GM12875 (cell line): ENCODE measurements at regions not wholly inside any gene's neighbourhood (a gene's known extent, or its start where the extent isn't known, plus 50 kb on each side); places are given as distances from the start of the nearest gene placed in this dataset.

Source experiments
- H3K4me3 ChIP-seq: one replicate; pipeline ENCODE4 v1.5.1; 2011; ENCODE audit warnings: low read depth, low read length, control low read depth
- CTCF ChIP-seq: IDR thresholded peaks from 2 replicates; pipeline ENCODE4 v1.5.1; 2011; ENCODE audit warnings: low read depth, mild to moderate bottlenecking, control low read depth, inconsistent platforms, low read length, moderate library complexity, borderline replicate concordance; ENCODE audit not compliant: insufficient read depth

GRCh38 chr13:83508771-83509301 is 373.4 kb downstream of the SLITRK1 start:
- no peak for TF ChIP-seq CTCF
- H3K4me3 ChIP-seq: no peak overlapping the region

- TF ChIP-seq CTCF: no peak
- no peak overlapping the region for H3K4me3 ChIP-seq
These were observed 378.9 kb downstream of the SLITRK1 start for GRCh38 chr13:83503424-83503823.

- no peak overlapping the region for H3K4me3 ChIP-seq
- TF ChIP-seq CTCF: no peak
These were observed 383.0 kb downstream of the SLITRK1 start for GRCh38 chr13:83499286-83499685.

- TF ChIP-seq CTCF: no peak
- no peak overlapping the region for H3K4me3 ChIP-seq
These were observed 383.6 kb downstream of the SLITRK1 start for GRCh38 chr13:83498481-83499190.

GRCh38 chr13:83498045-83498444 is 384.2 kb downstream of the SLITRK1 start:
- no peak overlapping the region for H3K4me3 ChIP-seq
- no peak for TF ChIP-seq CTCF

- TF ChIP-seq CTCF: no peak
- no peak overlapping the region for H3K4me3 ChIP-seq
These were observed 385.8 kb downstream of the SLITRK1 start for GRCh38 chr13:83496501-83496900.

GRCh38 chr13:83485101-83485500 is 397.2 kb downstream of the SLITRK1 start:
- no peak overlapping the region for H3K4me3 ChIP-seq

More at GRCh38 chr13:83485101-83485500, 397.2 kb downstream of the SLITRK1 start:
- no peak for TF ChIP-seq CTCF
